ENCODE measurements at regions not wholly inside any gene's neighbourhood (a gene's known extent, or its start where the extent isn't known, plus 50 kb on each side); places are given as distances from the start of the nearest gene placed in this dataset.

- Mint-ChIP-seq H3K27ac (no peak overlapping the region), H3K36me3 (ENCODE audit: low read depth) (no peaks in the 10 kb centered on the region), H3K9me3 (no peaks in the 10 kb centered on the region), H3K4me1 (ENCODE audit: low read depth) (no peaks in the 10 kb centered on the region), H3K27me3 (peaks cover 22% of the 10 kb centered on the region), H3K4me3 (no peak overlapping the region)
- no peak for TF ChIP-seq CTCF (IDR thresholded peaks at IDR 0.05)
- H3K4me1 ChIP-seq (ENCODE audit: insufficient read depth, low read length) = no peaks in the 10 kb centered on the region
- no peaks in the 10 kb centered on the region for H3K27me3 ChIP-seq (ENCODE audit: control insufficient read depth in 1 of 2, insufficient read depth in 2 of 2, low read length in 2 of 2)
- no peak for ATAC-seq (ENCODE audit: poor library complexity)
- peaks cover 0 to 4% of the 10 kb centered on the region in 2 experiments for H3K9me3 ChIP-seq (ENCODE audit: control insufficient read depth in 1 of 2, insufficient read depth in 1 of 2, low read length in 2 of 2)
- DNase-seq = no peak
- POLR2A ChIA-PET = no interaction called here
- no peak overlapping the region for H3K4me3 ChIP-seq (ENCODE audit: low read length)
- H3K27ac ChIP-seq (ENCODE audit: low read depth in 1 of 2, low read length in 2 of 2) = no peak overlapping the region
- CTCF ChIA-PET = no interaction called here
- H3K36me3 ChIP-seq (ENCODE audit: insufficient read depth, low read length) = no peaks in the 10 kb centered on the region
- intact Hi-C loops (cut with DNase I, micrococcal nuclease) = no loop called here
Observed at GRCh38 chr17:34730816-34731215, 151.4 kb downstream of the TMEM132E start.

DNA sequence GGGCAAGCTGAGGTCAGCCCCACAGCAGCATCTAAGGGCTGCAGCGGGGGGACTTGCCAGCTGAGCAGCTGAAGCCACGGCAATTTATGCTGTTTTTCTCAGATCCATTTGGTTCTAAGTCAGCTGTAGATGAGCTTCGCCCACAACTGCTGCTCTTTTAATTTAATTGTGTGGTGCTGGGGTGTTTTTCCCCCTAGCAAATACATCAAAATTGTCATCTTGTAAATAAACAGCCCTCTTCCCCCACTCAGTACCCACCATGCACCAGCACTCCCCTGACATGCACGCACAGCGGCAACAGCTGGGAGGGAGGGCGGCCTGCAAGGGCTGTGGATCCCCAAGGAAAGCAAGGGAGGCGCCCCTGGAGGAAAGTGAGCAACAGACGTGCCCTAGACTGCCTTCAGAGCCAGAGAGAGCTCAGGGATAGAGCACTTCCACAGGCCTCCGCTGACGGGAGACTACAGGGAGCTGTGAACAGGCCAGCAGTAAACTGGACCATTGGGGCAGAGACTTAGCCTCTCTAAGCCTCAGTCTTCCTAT lies 149.5 kb downstream of the TMEM132E start:
- Histone ChIP-seq H3K9me3 (ENCODE audit: control insufficient read depth in 1 of 2, insufficient read depth in 1 of 2, low read length in 2 of 2) (peaks cover 0 to 4% of the 10 kb centered on the region in 2 experiments), H3K27ac (ENCODE audit: low read depth in 1 of 2, low read length in 2 of 2) (no peak overlapping the region), H3K4me1 (ENCODE audit: insufficient read depth, low read length) (no peaks in the 10 kb centered on the region), H3K27me3 (ENCODE audit: control insufficient read depth in 1 of 2, insufficient read depth in 2 of 2, low read length in 2 of 2) (no peaks in the 10 kb centered on the region), H3K36me3 (ENCODE audit: insufficient read depth, low read length) (no peaks in the 10 kb centered on the region), H3K4me3 (ENCODE audit: low read length) (no peak overlapping the region)
- DNase-seq (no peak), ATAC-seq (ENCODE audit: poor library complexity) (no peak)
- no peak overlapping the region for H3K27ac Mint-ChIP-seq
- intact Hi-C loops (cut with DNase I, micrococcal nuclease) = no loop called here
- H3K4me3 Mint-ChIP-seq = no peak overlapping the region
- no peaks in the 10 kb centered on the region for H3K9me3 Mint-ChIP-seq
- H3K36me3 Mint-ChIP-seq (ENCODE audit: low read depth) = no peaks in the 10 kb centered on the region
- ChIA-PET POLR2A (no interaction called here), CTCF (no interaction called here)
- TF ChIP-seq CTCF (IDR thresholded peaks at IDR 0.05) = no peak
- no peaks in the 10 kb centered on the region for H3K4me1 Mint-ChIP-seq (ENCODE audit: low read depth)
- H3K27me3 Mint-ChIP-seq = peaks cover 23% of the 10 kb centered on the region

- no peak for ATAC-seq (ENCODE audit: poor library complexity)
- no peak overlapping the region for H3K4me3 ChIP-seq (ENCODE audit: low read length)
- H3K27ac ChIP-seq (ENCODE audit: low read depth in 1 of 2, low read length in 2 of 2) = no peak overlapping the region
- no peak for TF ChIP-seq CTCF (IDR thresholded peaks at IDR 0.05)
- no peak for DNase-seq
- peaks cover 31% of the 10 kb centered on the region for H3K27me3 Mint-ChIP-seq
- no peak overlapping the region for H3K27ac Mint-ChIP-seq
- POLR2A ChIA-PET = no interaction called here
- H3K9me3 ChIP-seq (ENCODE audit: control insufficient read depth in 1 of 2, insufficient read depth in 1 of 2, low read length in 2 of 2) = peaks cover 0 to 4% of the 10 kb centered on the region in 2 experiments
- no peaks in the 10 kb centered on the region for H3K36me3 ChIP-seq (ENCODE audit: insufficient read depth, low read length)
- H3K9me3 Mint-ChIP-seq = no peaks in the 10 kb centered on the region
- no peaks in the 10 kb centered on the region for H3K4me1 Mint-ChIP-seq (ENCODE audit: low read depth)
- intact Hi-C loops (cut with DNase I, micrococcal nuclease) = no loop called here
- CTCF ChIA-PET = no interaction called here
- H3K4me1 ChIP-seq (ENCODE audit: insufficient read depth, low read length) = no peaks in the 10 kb centered on the region
- H3K4me3 Mint-ChIP-seq = no peak overlapping the region
- no peaks in the 10 kb centered on the region for H3K36me3 Mint-ChIP-seq (ENCODE audit: low read depth)
- peaks cover 0 to 2% of the 10 kb centered on the region in 2 experiments for H3K27me3 ChIP-seq (ENCODE audit: control insufficient read depth in 1 of 2, insufficient read depth in 2 of 2, low read length in 2 of 2)
Observed at GRCh38 chr17:34727601-34728000, 148.2 kb downstream of the TMEM132E start.

All from CD4-positive, alpha-beta T cell (primary cell).